Inflammatory macrophage treated with lipopolysaccharide for 4 hours (primary cell): ENCODE measurements at regions not wholly inside any gene's neighbourhood (a gene's known extent, or its start where the extent isn't known, plus 50 kb on each side); places are given as distances from the start of the nearest gene placed in this dataset.
"Not testable (repeated sequence)": the region's sequence is repeated elsewhere in the genome, so short reads cannot be mapped to it uniquely, and the experiment has no call there.

Experiments
- DNase-seq: peaks from one replicate; pipeline ENCODE4 v3.0.0-alpha.2; 2020

GRCh38 chr2:126952216-126952615 lies 53.5 kb downstream of the TEX51 start:
- DNase-seq = no peak

- DNase-seq = no peak
Measured at GRCh38 chr2:126953483-126953882, 54.8 kb downstream of the TEX51 start.

- no peak for DNase-seq
Measured at GRCh38 chr2:126954831-126955230, 56.1 kb downstream of the TEX51 start.

GRCh38 chr2:126956773-126957172 lies 58.1 kb downstream of the TEX51 start:
- not testable (repeated sequence) for DNase-seq

- DNase-seq = no peak
Measured at GRCh38 chr2:126963390-126963789, 64.7 kb downstream of the TEX51 start.

GRCh38 chr2:126966601-126967000 lies 67.9 kb downstream of the TEX51 start:
- no peak for DNase-seq

- DNase-seq = no peak
Measured at GRCh38 chr2:126970583-126970982, 71.9 kb downstream of the TEX51 start.

- DNase-seq = no peak
Measured at GRCh38 chr2:126971162-126971480, 72.4 kb downstream of the TEX51 start.

GRCh38 chr2:126971481-126972278 lies 73.0 kb downstream of the TEX51 start:
- DNase-seq = peak; percentile 68

GRCh38 chr2:126972279-126972626 lies 73.6 kb downstream of the TEX51 start:
- no peak for DNase-seq

- no peak for DNase-seq
Measured at GRCh38 chr2:126973745-126974144, 75.1 kb downstream of the TEX51 start.

GRCh38 chr2:126975671-126976655 lies 77.3 kb downstream of the TEX51 start:
- peak; percentile 26 for DNase-seq

- no peak for DNase-seq
Measured at GRCh38 chr2:126976721-126977328, 78.1 kb downstream of the TEX51 start.

GRCh38 chr2:126978333-126978732 lies 79.6 kb downstream of the TEX51 start:
- no peak for DNase-seq

GRCh38 chr2:126979039-126980003 lies 80.6 kb downstream of the TEX51 start:
- no peak for DNase-seq

- DNase-seq = no peak
Measured at GRCh38 chr2:126981476-126981875, 82.8 kb downstream of the TEX51 start.

- no peak for DNase-seq
Measured at GRCh38 chr2:126982935-126983334, 84.2 kb downstream of the TEX51 start.

- DNase-seq = no peak
Measured at GRCh38 chr2:126986631-126987187, 88.0 kb downstream of the TEX51 start.

GRCh38 chr2:126988482-126988881 lies 89.8 kb downstream of the TEX51 start:
- no peak for DNase-seq

GRCh38 chr2:126989064-126989463 lies 90.4 kb downstream of the TEX51 start:
- DNase-seq = not testable (repeated sequence)

- no peak for DNase-seq
Measured at GRCh38 chr2:126990200-126990599, 91.5 kb downstream of the TEX51 start.
